ENCODE measurements at regions not wholly inside any gene's neighbourhood (a gene's known extent, or its start where the extent isn't known, plus 50 kb on each side); places are given as distances from the start of the nearest gene placed in this dataset.
A peak's percentile ranks its signal among the peaks of the same experiment; 100 is the strongest.

DNA sequence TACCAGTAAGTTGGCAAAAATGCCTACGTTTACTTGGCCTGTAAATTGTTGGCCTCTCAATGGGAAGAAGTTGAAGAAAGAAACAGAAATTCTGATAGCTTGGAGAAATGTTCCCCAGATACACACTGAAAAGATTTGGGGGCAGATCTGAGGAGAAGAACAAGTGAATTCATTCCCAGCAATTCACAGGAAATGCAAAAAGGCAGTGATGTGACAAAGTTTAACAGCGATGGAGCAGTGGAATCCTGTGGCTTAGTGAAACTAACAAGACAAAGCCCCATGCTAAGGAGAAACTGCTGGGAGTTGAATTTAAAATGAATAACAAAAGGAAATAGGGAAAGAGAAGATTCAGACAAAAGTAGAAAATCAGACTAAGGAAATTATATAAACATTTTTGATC is 213.2 kb upstream of the EDIL3 start (continued):
- TF ChIP-seq, protein P1, sequence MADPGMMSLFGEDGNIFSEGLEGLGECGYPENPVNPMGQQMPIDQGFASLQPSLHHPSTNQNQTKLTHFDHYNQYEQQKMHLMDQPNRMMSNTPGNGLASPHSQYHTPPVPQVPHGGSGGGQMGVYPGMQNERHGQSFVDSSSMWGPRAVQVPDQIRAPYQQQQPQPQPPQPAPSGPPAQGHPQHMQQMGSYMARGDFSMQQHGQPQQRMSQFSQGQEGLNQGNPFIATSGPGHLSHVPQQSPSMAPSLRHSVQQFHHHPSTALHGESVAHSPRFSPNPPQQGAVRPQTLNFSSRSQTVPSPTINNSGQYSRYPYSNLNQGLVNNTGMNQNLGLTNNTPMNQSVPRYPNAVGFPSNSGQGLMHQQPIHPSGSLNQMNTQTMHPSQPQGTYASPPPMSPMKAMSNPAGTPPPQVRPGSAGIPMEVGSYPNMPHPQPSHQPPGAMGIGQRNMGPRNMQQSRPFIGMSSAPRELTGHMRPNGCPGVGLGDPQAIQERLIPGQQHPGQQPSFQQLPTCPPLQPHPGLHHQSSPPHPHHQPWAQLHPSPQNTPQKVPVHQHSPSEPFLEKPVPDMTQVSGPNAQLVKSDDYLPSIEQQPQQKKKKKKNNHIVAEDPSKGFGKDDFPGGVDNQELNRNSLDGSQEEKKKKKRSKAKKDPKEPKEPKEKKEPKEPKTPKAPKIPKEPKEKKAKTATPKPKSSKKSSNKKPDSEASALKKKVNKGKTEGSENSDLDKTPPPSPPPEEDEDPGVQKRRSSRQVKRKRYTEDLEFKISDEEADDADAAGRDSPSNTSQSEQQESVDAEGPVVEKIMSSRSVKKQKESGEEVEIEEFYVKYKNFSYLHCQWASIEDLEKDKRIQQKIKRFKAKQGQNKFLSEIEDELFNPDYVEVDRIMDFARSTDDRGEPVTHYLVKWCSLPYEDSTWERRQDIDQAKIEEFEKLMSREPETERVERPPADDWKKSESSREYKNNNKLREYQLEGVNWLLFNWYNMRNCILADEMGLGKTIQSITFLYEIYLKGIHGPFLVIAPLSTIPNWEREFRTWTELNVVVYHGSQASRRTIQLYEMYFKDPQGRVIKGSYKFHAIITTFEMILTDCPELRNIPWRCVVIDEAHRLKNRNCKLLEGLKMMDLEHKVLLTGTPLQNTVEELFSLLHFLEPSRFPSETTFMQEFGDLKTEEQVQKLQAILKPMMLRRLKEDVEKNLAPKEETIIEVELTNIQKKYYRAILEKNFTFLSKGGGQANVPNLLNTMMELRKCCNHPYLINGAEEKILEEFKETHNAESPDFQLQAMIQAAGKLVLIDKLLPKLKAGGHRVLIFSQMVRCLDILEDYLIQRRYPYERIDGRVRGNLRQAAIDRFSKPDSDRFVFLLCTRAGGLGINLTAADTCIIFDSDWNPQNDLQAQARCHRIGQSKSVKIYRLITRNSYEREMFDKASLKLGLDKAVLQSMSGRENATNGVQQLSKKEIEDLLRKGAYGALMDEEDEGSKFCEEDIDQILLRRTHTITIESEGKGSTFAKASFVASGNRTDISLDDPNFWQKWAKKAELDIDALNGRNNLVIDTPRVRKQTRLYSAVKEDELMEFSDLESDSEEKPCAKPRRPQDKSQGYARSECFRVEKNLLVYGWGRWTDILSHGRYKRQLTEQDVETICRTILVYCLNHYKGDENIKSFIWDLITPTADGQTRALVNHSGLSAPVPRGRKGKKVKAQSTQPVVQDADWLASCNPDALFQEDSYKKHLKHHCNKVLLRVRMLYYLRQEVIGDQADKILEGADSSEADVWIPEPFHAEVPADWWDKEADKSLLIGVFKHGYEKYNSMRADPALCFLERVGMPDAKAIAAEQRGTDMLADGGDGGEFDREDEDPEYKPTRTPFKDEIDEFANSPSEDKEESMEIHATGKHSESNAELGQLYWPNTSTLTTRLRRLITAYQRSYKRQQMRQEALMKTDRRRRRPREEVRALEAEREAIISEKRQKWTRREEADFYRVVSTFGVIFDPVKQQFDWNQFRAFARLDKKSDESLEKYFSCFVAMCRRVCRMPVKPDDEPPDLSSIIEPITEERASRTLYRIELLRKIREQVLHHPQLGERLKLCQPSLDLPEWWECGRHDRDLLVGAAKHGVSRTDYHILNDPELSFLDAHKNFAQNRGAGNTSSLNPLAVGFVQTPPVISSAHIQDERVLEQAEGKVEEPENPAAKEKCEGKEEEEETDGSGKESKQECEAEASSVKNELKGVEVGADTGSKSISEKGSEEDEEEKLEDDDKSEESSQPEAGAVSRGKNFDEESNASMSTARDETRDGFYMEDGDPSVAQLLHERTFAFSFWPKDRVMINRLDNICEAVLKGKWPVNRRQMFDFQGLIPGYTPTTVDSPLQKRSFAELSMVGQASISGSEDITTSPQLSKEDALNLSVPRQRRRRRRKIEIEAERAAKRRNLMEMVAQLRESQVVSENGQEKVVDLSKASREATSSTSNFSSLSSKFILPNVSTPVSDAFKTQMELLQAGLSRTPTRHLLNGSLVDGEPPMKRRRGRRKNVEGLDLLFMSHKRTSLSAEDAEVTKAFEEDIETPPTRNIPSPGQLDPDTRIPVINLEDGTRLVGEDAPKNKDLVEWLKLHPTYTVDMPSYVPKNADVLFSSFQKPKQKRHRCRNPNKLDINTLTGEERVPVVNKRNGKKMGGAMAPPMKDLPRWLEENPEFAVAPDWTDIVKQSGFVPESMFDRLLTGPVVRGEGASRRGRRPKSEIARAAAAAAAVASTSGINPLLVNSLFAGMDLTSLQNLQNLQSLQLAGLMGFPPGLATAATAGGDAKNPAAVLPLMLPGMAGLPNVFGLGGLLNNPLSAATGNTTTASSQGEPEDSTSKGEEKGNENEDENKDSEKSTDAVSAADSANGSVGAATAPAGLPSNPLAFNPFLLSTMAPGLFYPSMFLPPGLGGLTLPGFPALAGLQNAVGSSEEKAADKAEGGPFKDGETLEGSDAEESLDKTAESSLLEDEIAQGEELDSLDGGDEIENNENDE (IDR thresholded peaks at IDR 0.05; ENCODE audit: insufficient replicate concordance, low read length), result peak; percentile 80
- TF ChIP-seq NANOG (IDR thresholded peaks at IDR 0.05; ENCODE audit: insufficient read depth, low read depth, low read length, poor library complexity, severe bottlenecking) (peak; percentile 74), NRF1 (IDR thresholded peaks at IDR 0.05; ENCODE audit: low read depth, low read length) (no peak), HDAC2 (IDR thresholded peaks at IDR 0.05; ENCODE audit: borderline replicate concordance in 1 of 2, low read depth in 2 of 2, low read length in 2 of 2) (peak in 1 of 2 experiments; percentile 25; a peak in 1 of 4 replicates), ASH2L (IDR thresholded peaks at IDR 0.05; ENCODE audit: low read length) (peak; percentile 36), POLR2A (IDR thresholded peaks at IDR 0.05; ENCODE audit: control extremely low read depth in 1 of 2, low read depth in 2 of 2, low read length in 2 of 2) (0 out of 3 replicates have a peak, but pooled peaks of 1 of the 2 experiments have one; percentile 23), EP300 (IDR thresholded peaks at IDR 0.05; ENCODE audit: borderline replicate concordance in 1 of 2, low read depth in 2 of 2, low read length in 2 of 2) (peak in 1 of 2 experiments; percentile 99; a peak in 2 of 3 replicates), PHF8 (conservative IDR thresholded peaks at IDR 0.05; ENCODE audit: low read depth, low read length) (no peak), SP1 (IDR thresholded peaks at IDR 0.05; ENCODE audit: low read depth, low read length) (peak; percentile 77), TAF1 (IDR thresholded peaks at IDR 0.05; ENCODE audit: low read depth, low read length) (peak; percentile 30; the same call in 1 of the 2 replicates), MAFK (IDR thresholded peaks at IDR 0.05; ENCODE audit: low read depth, low read length) (peak; percentile 42), BCL11A (IDR thresholded peaks at IDR 0.05; ENCODE audit: low read depth in 2 of 2, low read length in 2 of 2) (peak in 1 of 2 experiments; percentile 40)

Data from H1 (cell line).